Cardiac fibroblast (primary cell): ENCODE measurements at regions not wholly inside any gene's neighbourhood (a gene's known extent, or its start where the extent isn't known, plus 50 kb on each side); places are given as distances from the start of the nearest gene placed in this dataset.

Experiments
- DNase-seq, 2 donors: peaks; one replicate each; pipeline versions ENCODE4 v3.0.0 to v3.0.0-alpha.2; 2010; ENCODE audit warnings: low read depth in 2 of 2
- H3K4me3 ChIP-seq, 2 donors: replicated peaks in 1 of 2; 1 replicate in 1 of 2; 2 replicates in 1 of 2; pipeline ENCODE4 v1.5.1; 2011; ENCODE audit warnings: low read depth in 2 of 2, low read length in 2 of 2, mild to moderate bottlenecking in 2 of 2, moderate library complexity in 1 of 2
- CTCF ChIP-seq: IDR thresholded peaks from one replicate; pipeline ENCODE4 v1.5.1; 2011; ENCODE audit warnings: low read depth, mild to moderate bottlenecking, low read length, inconsistent platforms

DNA sequence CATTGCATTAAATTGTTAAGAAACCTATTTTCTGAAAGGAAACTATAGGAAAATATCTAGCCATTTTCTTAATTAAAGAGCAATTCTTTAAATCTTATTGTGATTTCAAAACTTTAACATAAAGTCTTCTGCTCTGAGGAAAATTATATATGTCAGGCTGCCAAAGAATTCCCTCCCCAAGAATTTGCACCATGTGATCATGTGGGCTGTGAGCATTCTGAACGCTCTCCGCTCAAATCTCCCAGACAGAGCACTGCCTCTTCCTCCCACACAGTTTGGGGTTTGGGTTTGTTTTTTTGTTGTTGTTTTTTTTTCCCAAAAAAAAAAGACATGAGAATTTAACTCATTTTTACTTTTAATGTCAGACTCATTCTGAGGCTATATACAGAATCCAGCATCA lies 155.9 kb upstream of the PALMD start:
- H3K4me3 ChIP-seq, result no peak overlapping the region
- DNase-seq, result peak in 1 of 2 donors; percentile 18
- no peak for TF ChIP-seq CTCF

DNA sequence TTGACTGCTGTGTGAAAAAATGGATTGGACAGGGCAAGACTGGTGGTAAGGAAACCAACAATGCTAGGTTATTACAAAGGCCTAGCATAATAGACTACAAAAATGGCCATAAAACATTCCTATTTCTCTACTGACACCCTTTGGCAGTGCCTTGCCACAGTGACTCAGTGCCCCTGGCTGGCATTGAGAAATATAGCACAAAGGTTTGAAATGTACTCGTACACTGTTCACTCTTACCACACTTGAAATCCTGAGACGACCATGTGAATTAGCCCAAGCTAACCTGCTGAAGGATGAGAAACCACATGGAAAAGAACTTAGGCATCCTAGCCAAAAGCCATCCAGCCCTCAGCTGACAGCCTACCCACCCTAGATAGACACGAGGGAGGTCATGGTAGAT lies 149.8 kb upstream of the PALMD start:
- no peak for TF ChIP-seq CTCF
- peak; percentile 5 to 27 for DNase-seq

GRCh38 chr1:99497690-99498089 lies 148.2 kb upstream of the PALMD start:
- H3K4me3 ChIP-seq, result no peak overlapping the region
- DNase-seq, result no peak
- TF ChIP-seq CTCF, result no peak

More for the DNA sequence above, 149.8 kb upstream of the PALMD start:
- no peak overlapping the region for H3K4me3 ChIP-seq

DNA sequence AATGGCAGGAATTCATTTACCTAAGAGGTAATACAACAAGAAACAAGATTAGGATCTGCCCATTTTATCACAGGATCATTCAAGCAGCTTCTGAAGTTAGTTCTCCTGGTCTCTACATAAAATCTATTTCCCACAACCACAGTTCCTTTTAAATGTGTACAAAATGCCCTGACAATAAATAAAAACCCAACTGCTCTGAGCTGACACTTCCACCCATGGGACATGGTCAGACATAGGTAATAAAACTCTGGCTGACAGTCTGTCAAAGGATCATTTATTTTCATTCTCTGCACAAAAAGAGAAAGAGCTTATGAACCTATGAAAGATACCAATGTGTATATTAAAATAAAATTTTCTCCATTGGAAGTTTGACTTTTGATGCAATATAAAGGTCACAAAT lies 145.4 kb upstream of the PALMD start:
- DNase-seq, result no peak
- TF ChIP-seq CTCF, result no peak
- no peak overlapping the region for H3K4me3 ChIP-seq

- no peak for TF ChIP-seq CTCF
- DNase-seq, result no peak
- H3K4me3 ChIP-seq, result no peak overlapping the region
Observed at GRCh38 chr1:99501871-99502270, 144.0 kb upstream of the PALMD start.

DNA sequence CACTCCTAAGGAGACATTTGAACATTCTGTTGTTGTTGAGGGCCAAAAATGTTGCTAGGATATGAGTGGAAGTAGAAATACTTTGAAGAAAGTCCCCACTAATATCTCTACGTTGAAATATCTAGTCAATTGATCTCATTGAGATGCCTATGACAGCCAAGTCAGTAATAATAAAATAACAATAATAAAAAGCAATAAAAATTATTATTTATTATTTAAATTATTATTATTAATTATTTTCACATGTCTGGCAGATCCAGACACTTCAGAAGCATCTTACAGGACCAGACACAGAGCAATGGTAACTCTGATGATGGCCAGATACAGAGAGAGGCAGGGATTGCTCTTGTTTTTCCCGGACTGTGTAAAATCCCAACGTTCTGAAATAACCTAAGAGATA lies 143.5 kb upstream of the PALMD start:
- no peak overlapping the region for H3K4me3 ChIP-seq
- TF ChIP-seq CTCF, result no peak
- DNase-seq, result no peak

- no peak overlapping the region for H3K4me3 ChIP-seq
- no peak for TF ChIP-seq CTCF
- DNase-seq, result peak; percentile 83 to 84
Observed at GRCh38 chr1:99503276-99503747, 142.6 kb upstream of the PALMD start.
